GM12892 (cell line): ENCODE measurements at regions not wholly inside any gene's neighbourhood (a gene's known extent, or its start where the extent isn't known, plus 50 kb on each side); places are given as distances from the start of the nearest gene placed in this dataset.

Source experiments
- POLR2A ChIP-seq: IDR thresholded peaks from 2 replicates; pipeline ENCODE4 v1.6.1; 2011; ENCODE audit warnings: low read depth, low read length, control low read depth
- POLR2AphosphoS5 ChIP-seq: IDR thresholded peaks from 2 replicates; pipeline ENCODE4 v1.6.1; 2011; ENCODE audit warnings: low read depth, low read length, control low read depth
- TAF1 ChIP-seq: IDR thresholded peaks from 2 replicates; pipeline ENCODE4 v1.6.1; 2011; ENCODE audit warnings: low read depth, mild to moderate bottlenecking, control low read depth, low read length, borderline replicate concordance

GRCh38 chr17:33837281-33837680 lies 417.8 kb upstream of the CCL2 start:
- TF ChIP-seq POLR2AphosphoS5 (no peak), POLR2A (no peak), TAF1 (no peak)
